GM19351 (cell line): ENCODE measurements at regions not wholly inside any gene's neighbourhood (a gene's known extent, or its start where the extent isn't known, plus 50 kb on each side); places are given as distances from the start of the nearest gene placed in this dataset.

Source experiments
- ATAC-seq: cut with Tn5 transposase; IDR thresholded peaks from one replicate; pipeline ENCODE4 v1.9.1; 2021; ENCODE audit warnings: mild to moderate bottlenecking, moderate library complexity; ENCODE audit not compliant: unreplicated experiment

DNA sequence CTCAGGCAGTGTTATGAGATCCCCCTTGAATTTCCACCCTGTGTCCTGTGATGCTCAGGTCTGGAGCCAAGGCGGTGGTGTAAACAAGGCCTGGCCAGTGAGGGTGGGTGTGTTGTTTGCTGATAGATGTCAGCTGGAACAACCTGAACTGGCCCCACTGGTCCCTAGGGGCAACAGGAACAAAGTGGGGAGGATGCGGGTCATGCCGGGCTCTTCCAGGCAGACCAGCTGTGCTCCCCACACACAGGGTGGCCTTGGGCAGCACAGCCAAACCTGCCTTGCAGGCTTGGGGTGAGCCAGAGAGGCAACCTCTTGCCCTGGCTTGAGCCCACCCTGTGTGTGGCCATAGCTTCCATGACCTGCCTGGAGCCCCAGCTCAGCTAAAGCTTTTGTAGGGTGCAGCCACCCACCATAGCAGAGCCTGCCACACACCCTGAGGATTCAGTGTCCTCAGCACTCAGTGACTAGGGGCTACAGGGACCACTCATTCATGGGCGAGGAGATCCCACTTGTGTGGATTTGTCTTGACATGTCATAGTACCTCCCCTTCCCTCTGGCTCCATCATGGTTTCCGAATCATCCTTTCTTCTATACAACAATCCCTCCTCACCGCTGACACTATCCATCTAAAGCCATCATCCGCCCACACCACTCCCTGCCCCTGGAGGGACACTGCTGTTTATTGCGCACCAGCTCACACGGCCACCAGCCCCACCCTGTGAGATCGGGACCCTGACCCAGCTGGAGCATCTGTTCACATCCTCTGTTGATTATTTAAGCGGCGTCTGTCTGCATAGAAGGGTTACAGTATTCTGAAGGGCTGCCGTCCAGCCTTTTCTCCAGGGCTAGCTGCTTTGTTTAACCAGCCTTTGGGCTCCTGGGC is 268.8 kb downstream of the CYP26B1 start:
- ATAC-seq: no peak

DNA sequence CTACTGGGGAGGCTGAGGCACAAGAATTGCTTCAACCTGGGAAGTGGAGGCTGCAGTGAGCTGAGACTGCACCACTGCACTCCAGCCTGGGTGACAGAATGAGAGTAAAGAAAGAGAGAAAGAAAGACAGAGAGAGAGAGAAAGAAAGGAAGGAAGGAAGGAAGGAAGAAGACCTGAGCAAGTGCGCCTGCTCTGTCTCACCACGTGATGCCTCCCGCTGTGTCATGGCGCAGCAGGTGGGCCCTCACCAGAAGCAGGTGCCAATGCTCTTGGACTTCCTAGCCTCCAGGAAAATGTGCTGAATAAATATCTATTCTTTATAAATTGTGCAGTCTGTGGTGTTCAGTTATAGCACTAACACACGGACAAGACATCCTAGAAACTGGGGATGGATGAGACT is 270.0 kb downstream of the CYP26B1 start:
- ATAC-seq: no peak

DNA sequence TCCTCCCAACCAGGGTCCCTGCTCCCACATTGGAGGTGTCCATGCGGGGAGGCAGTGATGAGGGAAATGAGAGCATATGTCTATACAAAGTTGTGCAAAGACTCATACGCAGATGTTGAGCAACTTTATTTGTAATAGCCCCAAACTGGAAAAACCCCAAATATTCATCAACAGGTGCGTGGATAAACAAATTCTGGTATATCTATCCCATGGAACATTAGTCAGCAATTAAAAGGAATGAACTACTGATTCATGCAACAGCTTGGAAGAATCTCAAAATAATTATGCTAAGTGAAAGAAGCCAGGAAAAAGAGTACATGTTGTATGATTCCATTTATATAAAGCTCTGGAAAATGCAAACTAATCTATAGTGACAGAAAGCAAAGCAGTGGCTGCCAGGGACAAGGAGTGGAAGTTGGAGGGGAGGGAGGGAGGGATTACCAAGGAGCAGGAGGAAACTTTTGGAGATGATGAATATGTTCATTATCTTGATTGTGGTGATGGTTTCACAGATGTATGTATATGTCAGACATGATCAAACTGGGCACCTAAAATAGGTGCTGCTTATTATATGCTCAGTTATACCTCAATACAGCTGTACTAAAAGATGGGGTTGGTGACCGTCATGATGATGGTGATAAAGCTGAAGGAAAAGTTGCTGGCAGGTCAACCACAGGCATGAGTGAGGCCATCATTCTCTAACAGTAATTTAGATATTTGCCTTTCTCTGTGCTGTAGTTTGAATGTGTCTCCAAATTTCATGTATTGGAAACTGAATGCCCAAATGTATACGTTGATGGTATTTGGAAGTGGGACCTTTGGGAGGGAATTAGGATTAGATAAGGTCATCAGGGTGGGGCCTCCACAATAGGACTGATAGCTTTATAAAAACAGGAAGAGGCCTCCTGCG is 270.9 kb downstream of the CYP26B1 start:
- no peak for ATAC-seq

DNA sequence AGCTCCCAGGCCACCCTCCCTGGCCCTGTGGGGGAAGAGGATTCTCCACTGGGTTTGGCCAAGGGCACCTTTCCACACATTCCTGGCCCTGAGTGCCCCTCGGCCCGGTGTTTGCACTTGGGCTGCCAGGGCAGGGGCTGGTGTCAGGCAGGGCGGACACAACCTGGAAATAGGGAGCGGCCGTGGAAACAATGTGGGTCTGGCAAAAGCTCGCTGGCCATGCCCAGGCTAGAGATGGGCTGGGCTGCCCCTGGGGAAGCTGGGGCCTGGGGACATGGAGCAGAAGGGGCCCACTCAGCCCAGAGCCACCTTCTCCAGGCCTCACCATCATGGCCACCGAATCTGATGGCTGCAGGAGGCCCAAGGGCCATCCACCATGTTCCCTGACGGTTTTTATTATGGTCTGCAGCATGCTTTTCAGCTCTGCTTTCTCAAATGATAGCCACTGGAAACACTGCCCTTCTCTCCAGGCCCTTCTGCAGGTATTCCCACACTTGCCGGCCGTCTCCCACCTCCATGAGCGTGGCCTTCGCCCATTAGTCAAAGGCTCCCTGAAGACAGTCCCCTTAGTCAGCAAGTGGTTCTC is 275.1 kb downstream of the CYP26B1 start:
- ATAC-seq: no peak

DNA sequence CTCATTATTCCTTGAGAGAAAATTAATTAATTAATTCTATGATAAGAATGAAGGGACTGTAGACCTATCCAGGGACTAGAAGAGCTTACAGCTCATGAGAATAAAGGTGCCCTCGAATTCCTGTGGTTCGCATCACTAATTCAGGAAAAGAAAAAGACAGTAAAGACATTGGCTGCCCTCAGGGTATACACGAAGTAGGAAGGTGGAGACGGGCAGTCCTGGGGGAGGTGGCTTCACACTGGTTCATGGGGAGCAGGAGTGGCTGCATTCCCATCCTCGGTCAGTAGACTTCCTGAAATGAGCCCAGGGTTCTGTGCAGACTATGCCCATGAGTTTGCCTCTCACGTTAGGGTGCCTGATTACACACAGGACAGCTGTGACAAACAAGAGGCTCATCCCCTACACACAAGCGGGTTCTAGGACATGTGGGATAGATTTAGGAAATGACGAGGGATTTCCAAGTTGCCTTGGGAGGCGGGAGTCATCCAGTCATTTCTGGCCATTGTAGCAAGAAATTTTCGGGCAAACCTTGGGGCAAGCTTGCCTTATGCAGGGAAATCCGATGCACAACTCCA is 282.2 kb downstream of the CYP26B1 start:
- no peak for ATAC-seq

DNA sequence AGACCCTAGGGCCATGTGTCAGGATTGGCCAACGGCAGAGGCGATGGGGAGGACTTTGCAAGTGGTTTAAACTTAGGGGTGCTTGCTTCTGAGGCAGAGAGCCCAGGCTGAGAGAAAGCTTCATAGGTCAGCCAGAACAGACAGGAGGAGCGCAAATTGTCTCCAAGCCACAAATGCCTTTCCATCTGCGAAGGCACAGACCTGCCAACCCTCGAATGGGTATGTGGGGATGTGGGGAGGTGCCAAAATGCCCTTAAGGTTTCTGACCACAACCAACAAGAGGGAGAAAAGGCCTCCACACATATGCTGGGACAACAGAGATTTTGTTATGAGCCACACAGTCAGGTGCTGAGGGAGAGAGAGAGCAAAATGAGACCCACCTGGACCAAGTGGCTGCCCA is 283.6 kb downstream of the CYP26B1 start:
- no peak for ATAC-seq

DNA sequence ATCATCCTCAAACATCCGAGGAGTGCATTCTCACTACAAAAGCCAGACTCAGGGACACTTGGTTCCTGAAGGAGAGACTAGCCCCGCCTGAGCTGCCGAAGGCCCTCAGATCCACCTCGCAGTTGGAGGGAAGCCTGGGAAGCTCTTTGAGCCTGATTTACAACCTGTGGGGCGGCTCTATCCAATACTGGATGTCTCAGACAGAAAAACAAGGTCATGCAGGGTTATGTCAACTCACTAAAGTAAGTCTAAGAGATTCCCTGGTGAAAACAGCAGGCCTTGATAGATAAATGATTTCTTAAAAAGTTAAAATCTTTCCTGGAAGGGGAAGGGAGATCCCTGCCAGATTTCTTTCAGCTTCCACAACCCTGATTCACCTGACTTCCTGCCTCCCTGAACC is 284.3 kb downstream of the CYP26B1 start:
- no peak for ATAC-seq

DNA sequence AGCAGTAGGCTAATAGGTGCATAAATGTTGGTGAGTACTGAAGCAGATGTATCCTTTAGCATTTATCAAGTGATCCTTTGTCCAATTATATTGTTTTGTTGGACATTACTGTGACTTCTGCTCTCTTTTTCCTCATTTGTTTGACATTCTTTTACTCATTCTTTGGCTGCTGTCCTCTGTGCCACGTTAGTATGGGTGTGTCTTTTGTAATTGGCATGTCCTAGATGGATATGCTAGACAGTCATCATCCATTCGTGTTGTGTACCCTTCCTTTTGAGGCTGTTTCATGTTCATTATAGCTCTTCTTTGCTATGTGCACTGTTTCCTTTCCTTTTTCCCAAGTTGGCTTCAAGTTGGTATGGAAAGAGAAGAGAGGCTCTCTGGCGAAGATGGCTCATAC is 284.7 kb downstream of the CYP26B1 start:
- no peak for ATAC-seq

DNA sequence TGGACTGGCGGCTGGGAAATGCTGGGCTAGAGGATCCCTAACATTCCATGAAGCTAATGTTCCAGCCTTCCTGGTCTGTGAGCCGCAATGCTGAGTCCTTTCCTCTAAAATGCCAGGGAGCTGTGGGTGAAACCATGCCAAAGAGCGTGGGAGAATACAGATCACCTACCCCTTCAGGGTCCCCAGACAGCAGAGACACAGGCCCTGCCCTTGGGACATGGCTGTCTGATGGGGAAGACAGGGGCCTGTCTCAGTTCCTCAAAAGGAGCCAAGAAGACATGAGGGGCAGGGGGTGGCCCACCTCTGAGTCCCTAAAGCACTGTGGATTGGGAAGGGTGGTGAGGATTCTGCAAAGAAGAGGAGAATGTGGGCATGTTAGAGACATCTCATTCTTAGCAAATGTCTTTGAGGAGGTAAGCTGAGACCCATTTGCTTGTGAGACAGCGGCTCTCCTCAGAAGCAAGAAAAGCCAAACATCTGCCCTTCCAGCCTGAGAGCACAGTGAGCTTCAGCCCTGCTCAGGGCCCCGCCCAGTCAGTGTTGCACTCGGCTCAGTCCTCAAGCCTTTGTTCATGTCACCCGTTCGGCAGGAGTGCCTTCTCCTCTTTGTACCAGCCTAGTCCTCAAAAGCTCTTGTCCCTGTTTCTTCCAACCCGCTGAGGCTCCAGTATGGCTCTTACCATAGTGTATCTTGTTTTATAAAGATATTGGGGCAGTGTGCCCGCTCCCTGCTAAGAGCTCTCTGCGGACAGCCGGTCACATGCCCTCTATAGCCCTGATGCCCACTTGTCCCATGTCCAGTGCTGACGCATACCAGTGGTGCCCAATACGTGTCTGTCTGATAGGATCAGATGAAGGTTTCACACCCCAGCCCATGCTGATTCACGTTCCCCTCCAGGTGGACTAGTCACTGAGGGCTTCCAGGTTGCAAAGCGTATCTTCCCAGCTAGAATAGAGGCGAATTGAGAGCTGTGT is 286.2 kb downstream of the CYP26B1 start:
- ATAC-seq: no peak

DNA sequence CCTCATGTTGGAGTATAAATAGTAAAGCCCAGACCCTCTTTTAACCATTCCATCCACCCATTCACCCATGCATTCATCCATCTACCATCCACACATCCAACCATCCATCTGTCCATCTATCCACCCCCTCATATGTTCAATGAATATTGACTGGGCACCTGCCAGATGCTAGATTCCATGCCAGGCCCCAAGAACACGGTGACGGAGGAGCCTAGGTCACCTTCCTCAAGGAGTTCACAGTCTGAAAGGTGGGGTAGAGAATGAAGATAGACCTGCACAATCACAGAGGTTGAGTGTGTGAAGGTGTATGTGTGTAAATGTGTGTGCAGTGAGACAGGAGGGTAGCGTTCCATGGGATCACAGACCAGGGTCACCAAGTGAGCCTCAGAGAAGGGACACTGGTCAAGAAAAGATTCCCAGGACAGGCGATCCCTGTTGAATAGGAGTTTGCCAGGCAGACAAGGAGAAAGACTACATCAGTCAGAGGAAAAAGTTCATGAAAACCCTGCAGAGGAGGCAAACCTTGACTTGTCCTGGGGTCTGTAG is 287.2 kb downstream of the CYP26B1 start:
- no peak for ATAC-seq

DNA sequence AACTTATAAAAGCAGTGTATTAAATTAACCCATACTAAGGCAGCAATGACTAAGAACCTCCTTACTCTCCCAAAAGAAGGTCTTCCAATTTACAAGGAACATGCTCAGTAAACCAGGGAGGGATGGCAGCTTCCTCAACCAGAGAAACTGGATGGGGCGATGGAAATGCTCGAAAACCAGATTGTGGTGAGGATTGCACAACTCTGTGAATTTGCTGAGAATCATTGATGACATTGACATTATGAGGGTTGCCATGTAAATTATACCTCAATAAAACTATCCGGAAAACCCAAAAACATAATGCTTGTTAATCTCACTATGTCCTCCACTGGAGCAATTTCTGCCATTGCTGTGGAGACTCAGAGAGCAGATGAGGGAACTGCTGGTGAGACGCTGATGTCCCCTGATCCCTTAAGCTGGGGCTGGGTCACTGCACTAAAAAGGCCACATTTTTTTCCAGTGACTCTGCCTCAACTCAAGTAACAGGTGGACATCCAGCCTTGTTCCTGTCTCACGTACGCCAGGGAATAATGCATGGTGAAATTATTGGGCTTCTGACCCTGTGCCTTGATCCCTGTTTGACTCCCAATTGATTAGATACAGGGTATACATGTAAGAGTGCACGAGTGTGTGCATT is 288.3 kb downstream of the CYP26B1 start:
- ATAC-seq: no peak

DNA sequence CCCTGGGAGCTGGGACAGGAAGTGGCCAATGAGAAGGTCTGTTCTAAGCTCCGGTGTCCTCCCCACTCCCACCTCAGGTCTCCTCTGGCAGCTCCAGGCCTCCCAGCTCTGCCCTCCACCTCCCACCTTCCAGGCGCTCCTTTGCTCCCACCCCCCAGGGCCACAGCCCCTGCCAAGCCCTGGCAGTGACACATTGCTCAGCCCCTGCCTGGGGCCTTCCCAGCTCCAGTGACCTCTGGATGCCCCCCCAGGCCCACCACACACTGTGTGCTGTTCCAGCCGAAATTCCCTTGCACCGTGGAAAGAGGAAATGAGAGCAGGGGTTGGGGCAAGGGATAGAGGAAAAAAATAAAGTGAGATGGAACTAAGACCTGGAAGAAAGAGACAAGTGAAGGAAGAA is 289.6 kb downstream of the CYP26B1 start:
- no peak for ATAC-seq

DNA sequence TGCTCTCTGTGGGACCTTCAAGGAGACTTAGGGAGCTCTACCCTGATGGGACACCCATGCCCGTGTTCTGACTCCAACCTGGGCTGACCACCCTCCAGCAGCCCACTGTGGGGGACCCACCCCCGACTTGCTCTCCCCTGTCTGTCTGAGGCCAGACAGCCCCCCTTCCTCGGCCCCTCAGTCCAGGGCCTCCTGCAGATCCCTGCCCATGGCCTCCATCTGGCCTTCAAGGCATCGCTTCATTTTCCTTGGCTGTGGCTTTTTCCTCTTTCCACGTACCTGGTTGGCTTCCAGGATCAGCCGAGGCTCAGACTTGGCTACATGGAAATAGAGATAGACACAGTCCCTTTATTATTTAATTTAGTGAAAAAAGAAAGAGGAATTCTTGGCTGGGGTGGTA is 290.0 kb downstream of the CYP26B1 start:
- no peak for ATAC-seq

DNA sequence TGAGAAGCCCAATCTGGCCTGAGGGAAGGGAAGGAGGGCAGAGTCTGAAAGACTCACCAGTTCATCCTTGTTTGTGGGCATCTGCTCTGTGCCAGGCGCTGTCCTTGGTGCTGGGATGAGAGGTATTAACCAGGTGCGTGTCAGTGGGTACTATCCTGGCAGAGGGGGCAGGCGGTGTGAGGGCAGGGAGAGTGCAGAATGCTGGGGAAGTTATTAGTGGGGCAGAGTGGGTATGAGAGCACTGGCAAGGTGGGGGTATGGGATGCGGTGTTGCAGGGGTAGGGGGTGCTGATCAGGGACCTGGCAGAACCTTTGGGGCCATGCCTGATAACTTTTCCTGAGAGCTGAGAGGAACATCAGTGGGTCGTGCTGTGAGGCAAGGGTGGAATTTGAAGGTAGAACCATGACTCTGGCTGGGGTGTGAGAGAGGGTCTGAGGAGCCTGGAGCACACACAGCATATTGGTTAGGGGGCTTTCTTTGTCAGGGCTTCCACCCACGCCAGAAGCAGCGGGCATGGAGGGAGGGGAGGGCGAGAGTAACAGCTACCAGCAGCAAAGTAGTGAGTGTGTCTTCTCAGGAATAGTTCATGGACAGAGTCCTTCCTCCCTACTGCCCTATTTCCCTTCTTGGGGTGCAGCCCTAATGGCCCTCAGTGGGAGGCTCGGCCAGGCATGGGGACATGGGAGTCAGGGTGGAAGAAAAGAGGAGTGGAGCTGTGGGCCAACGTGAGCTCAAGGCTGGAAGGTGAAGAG is 290.7 kb downstream of the CYP26B1 start:
- ATAC-seq: no peak

DNA sequence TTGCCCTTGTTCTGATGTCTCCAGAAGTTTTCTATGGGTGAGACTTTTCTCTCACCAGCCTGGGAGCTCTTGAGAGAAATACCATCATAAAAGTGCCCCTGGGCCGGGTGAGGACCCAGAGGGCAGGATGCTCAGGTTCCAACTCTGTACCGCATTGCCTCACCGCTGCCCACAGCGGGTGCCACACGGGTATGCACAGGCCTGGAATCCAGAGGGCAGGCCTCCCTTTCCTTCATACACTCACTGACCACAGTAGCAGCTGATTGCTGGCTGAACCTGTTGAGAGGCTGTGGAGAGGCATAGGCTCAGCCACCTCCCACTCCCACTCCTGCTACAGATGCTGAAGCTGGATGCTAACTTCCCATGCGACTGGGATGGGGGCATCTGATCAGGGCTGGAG is 293.8 kb downstream of the CYP26B1 start:
- no peak for ATAC-seq

DNA sequence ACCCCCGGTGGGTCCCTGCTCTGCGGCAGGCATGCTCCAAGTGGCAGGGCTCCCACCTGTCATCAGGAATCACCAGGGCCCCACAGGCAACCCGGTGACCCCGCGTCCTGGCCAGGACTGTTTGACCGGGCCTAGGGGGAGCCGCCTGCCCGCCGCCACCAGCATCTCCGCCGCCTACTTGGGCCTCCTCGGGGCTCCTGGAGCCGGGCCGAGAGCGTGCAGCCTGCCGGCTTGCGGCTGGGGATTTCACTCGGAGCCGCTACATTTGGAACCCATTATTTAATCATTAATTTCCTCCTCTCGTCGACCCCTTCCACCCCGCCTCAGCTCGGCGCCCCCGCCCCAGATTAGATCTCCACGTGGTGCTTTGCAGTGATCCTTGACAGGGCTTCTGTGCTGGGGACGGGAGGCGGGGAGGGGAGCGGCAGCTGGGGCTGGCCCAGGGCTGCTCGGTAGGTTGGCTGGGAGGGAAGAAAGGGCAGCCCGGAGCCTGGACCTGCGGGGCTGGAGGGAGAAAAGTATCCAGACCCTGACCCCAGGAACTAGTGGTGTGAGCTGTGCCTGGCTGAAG is 295.4 kb downstream of the CYP26B1 start:
- no peak for ATAC-seq

DNA sequence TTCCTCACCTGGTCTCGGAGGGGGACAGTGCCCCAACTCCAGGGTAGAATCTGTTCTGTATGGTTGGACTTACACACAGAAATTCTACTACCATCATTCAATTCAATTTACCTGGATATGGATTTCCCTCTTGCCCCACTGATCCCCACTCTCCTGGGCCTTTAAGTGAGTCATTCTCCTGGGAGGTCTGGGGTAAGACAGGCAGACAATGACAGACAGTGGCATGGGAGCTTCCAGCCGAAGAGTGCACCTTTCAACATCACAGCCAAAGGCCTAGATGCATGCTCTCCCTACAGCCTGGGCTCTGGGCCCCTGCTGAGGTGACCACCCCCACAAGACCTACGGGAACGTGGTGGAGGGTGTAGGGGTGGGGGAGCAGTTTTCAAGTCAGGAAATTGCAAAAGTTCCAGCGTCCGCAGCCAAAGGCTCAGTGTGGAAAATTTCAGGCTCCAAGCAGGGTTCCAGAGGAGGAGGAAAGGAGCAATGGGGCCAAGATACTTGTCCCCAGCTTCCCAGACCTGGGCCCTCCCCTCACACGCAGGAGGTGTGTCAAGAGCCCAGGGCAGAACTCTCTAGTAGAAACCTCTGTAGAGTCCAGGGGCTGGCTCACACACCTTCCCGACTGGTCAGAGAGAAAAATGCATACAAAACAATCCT is 296.4 kb downstream of the CYP26B1 start:
- ATAC-seq: no peak

DNA sequence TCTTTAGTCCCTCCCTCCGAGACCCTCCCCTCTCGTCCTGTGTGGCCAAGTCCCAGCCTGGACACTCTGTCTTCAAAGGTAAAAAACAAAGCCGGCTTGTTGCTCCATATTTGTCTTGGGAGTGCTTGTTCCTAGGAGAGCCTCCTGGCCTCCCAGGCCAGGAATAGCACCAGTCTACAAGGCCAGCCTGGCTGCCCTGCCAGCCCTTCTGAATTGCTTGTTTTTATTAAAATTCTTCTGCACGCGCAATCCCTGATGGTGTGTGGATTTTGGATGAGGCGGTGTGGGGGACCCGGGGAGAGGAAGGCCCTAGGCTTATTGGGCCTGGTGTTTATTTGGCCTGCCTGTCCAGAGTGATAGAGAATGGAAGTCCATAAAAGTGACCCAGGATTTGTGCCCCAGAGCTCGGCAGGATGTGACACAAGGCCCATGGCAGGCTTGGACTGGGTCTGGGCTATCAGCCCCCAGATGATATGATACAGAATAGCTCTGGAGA is 297.3 kb downstream of the CYP26B1 start:
- no peak for ATAC-seq
